ENCODE measurements at regions not wholly inside any gene's neighbourhood (a gene's known extent, or its start where the extent isn't known, plus 50 kb on each side); places are given as distances from the start of the nearest gene placed in this dataset.

DNA sequence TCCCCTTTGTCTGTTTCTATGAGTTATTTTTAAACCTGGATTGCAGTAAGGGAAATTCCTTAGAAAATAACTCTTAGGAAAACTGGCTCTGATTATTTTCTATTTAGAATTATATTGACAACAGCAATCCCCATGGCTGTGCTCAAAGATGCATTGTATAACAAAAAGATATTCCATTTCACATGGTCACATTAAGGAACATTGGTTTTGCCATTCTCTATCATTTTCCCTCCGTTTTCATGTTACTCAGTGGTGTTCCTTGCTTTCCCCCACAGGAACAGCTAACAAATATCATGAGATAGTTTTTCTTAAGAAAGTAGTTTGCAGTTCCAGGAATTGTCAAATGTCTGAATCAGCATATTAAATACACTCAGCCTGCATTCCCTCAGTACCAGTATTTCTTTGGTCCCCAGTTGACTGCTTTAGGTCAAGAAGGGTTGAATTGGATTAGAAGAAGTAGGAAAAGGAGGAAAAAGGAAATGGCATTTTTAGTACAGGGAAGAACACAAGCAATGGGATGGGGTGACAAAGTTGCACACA, 436.7 kb downstream of the TNS3 start:
- no peaks in the 10 kb centered on the region for H3K36me3 ChIP-seq (ENCODE audit: control insufficient read depth in 2 of 3, insufficient read depth in 3 of 3, low read length in 3 of 3)
- intact Hi-C loops (cut with DNase I), result no loop called here
- H3K27ac ChIP-seq (ENCODE audit: low read depth in 2 of 2, low read length in 2 of 2), result no peak overlapping the region
- H3K9ac ChIP-seq (ENCODE audit: low read length in 3 of 3), result no peak overlapping the region
- FAIRE-seq (no peak), DNase-seq (peak in 1 of 5 donors; percentile 35)
- TF ChIP-seq CTCF (IDR thresholded peaks at IDR 0.05; ENCODE audit: borderline replicate concordance, extremely low read depth, insufficient read depth), result no peak
- H3K4me3 ChIP-seq (ENCODE audit: low read length in 3 of 3), result no peak overlapping the region
- peaks cover 0 to 13% (median 13%) of the 10 kb centered on the region in 3 donors for H3K4me1 ChIP-seq (ENCODE audit: control insufficient read depth in 2 of 3, insufficient read depth in 2 of 3, low read depth in 1 of 3, low read length in 3 of 3)
- H3K9me3 ChIP-seq (ENCODE audit: control insufficient read depth in 2 of 3, insufficient read depth in 1 of 3, low read length in 3 of 3), result no peaks in the 10 kb centered on the region
- no peaks in the 10 kb centered on the region for H3K27me3 ChIP-seq (ENCODE audit: control insufficient read depth, insufficient read depth, low read length)

DNA sequence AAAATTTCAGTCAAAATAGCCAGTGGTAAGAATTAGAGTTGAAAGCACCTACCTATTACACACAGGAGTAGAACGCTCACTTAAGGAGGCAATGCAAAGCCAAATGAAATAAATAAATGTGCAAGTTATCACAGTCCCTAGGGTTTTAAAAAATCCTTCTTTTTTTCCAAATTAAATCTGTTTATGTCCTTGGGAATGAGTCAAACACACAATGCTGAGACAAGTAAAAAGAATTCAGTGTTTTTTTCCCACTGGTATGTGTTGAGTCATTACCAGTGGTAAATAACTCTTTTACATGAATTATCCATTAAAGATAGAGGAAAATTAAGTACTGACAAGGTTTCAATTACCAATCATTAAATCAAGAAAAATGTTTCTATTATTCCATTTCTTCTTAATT, 438.6 kb downstream of the TNS3 start:
- TF ChIP-seq CTCF (IDR thresholded peaks at IDR 0.05; ENCODE audit: borderline replicate concordance, extremely low read depth, insufficient read depth), result no peak
- FAIRE-seq (no peak), DNase-seq (no peak)
- H3K4me3 ChIP-seq (ENCODE audit: low read length in 3 of 3), result no peak overlapping the region
- no peaks in the 10 kb centered on the region for H3K27me3 ChIP-seq (ENCODE audit: control insufficient read depth, insufficient read depth, low read length)
- no peak overlapping the region for H3K27ac ChIP-seq (ENCODE audit: low read depth in 2 of 2, low read length in 2 of 2)
- no peaks in the 10 kb centered on the region for H3K9me3 ChIP-seq (ENCODE audit: control insufficient read depth in 2 of 3, insufficient read depth in 1 of 3, low read length in 3 of 3)
- peaks cover 0 to 10% (median 2%) of the 10 kb centered on the region in 3 donors for H3K4me1 ChIP-seq (ENCODE audit: control insufficient read depth in 2 of 3, insufficient read depth in 2 of 3, low read depth in 1 of 3, low read length in 3 of 3)
- no peak overlapping the region for H3K9ac ChIP-seq (ENCODE audit: low read length in 3 of 3)
- H3K36me3 ChIP-seq (ENCODE audit: control insufficient read depth in 2 of 3, insufficient read depth in 3 of 3, low read length in 3 of 3), result no peaks in the 10 kb centered on the region
- intact Hi-C loops (cut with DNase I), result no loop called here

DNA sequence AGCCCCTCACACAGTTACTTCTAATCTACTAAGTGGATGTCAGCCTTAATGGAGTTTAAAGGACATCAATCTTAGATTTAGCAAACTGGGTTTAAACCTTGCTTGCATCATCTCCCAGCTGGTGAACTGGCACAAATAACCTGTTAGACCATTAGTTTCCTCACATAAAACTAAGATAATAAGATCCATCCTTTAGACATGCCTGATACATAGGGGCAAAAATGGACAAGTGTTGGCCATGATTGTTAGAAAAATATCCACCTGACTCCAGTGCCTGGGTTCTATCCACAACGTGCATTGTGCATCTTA, 439.1 kb downstream of the TNS3 start:
- Histone ChIP-seq H3K9ac (ENCODE audit: low read length in 3 of 3) (no peak overlapping the region), H3K4me3 (ENCODE audit: low read length in 3 of 3) (no peak overlapping the region), H3K27me3 (ENCODE audit: control insufficient read depth, insufficient read depth, low read length) (no peaks in the 10 kb centered on the region), H3K27ac (ENCODE audit: low read depth in 2 of 2, low read length in 2 of 2) (no peak overlapping the region), H3K36me3 (ENCODE audit: control insufficient read depth in 2 of 3, insufficient read depth in 3 of 3, low read length in 3 of 3) (no peaks in the 10 kb centered on the region), H3K9me3 (ENCODE audit: control insufficient read depth in 2 of 3, insufficient read depth in 1 of 3, low read length in 3 of 3) (no peaks in the 10 kb centered on the region), H3K4me1 (ENCODE audit: control insufficient read depth in 2 of 3, insufficient read depth in 2 of 3, low read depth in 1 of 3, low read length in 3 of 3) (peaks cover 0 to 10% (median 2%) of the 10 kb centered on the region in 3 donors)
- TF ChIP-seq CTCF (IDR thresholded peaks at IDR 0.05; ENCODE audit: borderline replicate concordance, extremely low read depth, insufficient read depth), result no peak
- intact Hi-C loops (cut with DNase I), result no loop called here
- no peak for DNase-seq
- no peak for FAIRE-seq
